OCI-LY7 (cell line): ENCODE measurements at regions not wholly inside any gene's neighbourhood (a gene's known extent, or its start where the extent isn't known, plus 50 kb on each side); places are given as distances from the start of the nearest gene placed in this dataset.

Experiments
- BruUV-seq: library from RNA; stranded (reverse); fragments of 400-500 nt; replicated peaks from 2 replicates; lab custom pipeline; 2021; lab: Mats Ljungman, UMichigan
- CTCF ChIA-PET: fragments of 300-600 bp; sonication (Branson Sonifier 250); formaldehyde crosslinking; loops from one replicate; lab custom pipeline; 2022; ENCODE audit warnings: antibody characterized with exemption; ENCODE audit not compliant: unreplicated experiment; lab: Charles Lee
- POLR2A ChIA-PET: fragments of 300-600 bp; sonication (Branson Sonifier 250); formaldehyde crosslinking; loops from one replicate; lab custom pipeline; 2022; ENCODE audit warnings: antibody characterized with exemption; lab: Charles Lee
- DNase-seq: peaks from one replicate; pipeline ENCODE4 v3.0.0-alpha.2; 2015; ENCODE audit warnings: low spot score
- H2AFZ ChIP-seq: fragments of 200-600 bp; sonication (generic), shearing (Covaris generic); 2 replicates; pipeline ENCODE4 v1.6.1; 2014; ENCODE audit warnings: mild to moderate bottlenecking, antibody characterized with exemption, low read length, moderate library complexity
- H3K27ac ChIP-seq: fragments of 200-600 bp; sonication (generic); 2 replicates; pipeline ENCODE4 v1.5.1; 2014; ENCODE audit warnings: mixed run types, low read depth, mild to moderate bottlenecking, moderate library complexity, low read length, inconsistent platforms; ENCODE audit not compliant: poor library complexity, severe bottlenecking
- H3K36me3 ChIP-seq: fragments of 200-600 bp; sonication (generic); 2 replicates; pipeline ENCODE4 v1.6.1; 2014; ENCODE audit warnings: mild to moderate bottlenecking, antibody characterized with exemption, low read length, moderate library complexity, mixed read lengths; ENCODE audit not compliant: insufficient read depth
- H3K4me1 ChIP-seq: fragments of 200-600 bp; sonication (generic); 2 replicates; pipeline ENCODE4 v1.5.1; 2014; ENCODE audit warnings: mild to moderate bottlenecking, low read length; ENCODE audit not compliant: insufficient read depth, poor library complexity, severe bottlenecking
- H3K4me2 ChIP-seq: fragments of 200-600 bp; sonication (generic); 2 replicates; pipeline ENCODE4 v1.6.1; 2014; ENCODE audit warnings: mild to moderate bottlenecking, low read length
- H3K4me3 ChIP-seq: fragments of 200-600 bp; sonication (generic); 2 replicates; pipeline ENCODE4 v1.5.1; 2014; ENCODE audit warnings: mild to moderate bottlenecking, low read depth, low read length; ENCODE audit not compliant: poor library complexity, severe bottlenecking
- H3K79me2 ChIP-seq: fragments of 200-600 bp; sonication (generic); 2 replicates; pipeline ENCODE4 v1.6.1; 2016; ENCODE audit warnings: low read depth, mild to moderate bottlenecking, low read length, moderate library complexity, mixed read lengths; ENCODE audit not compliant: insufficient read depth
- H3K9me2 ChIP-seq: fragments of 200-600 bp; sonication (generic); 2 replicates; pipeline ENCODE4 v1.6.1; 2016; ENCODE audit warnings: mild to moderate bottlenecking, low read length, mixed read lengths; ENCODE audit not compliant: insufficient read depth
- H3K9me3 ChIP-seq: fragments of 200-600 bp; sonication (generic); 2 replicates; pipeline ENCODE4 v1.6.1; 2014; ENCODE audit warnings: mild to moderate bottlenecking, mixed run types, low read length, mixed read lengths
- H4K20me1 ChIP-seq: fragments of 200-600 bp; sonication (generic); 2 replicates; pipeline ENCODE4 v1.6.1; 2014; ENCODE audit warnings: mild to moderate bottlenecking, antibody characterized with exemption, low read length, moderate library complexity, mixed read lengths; ENCODE audit not compliant: insufficient read depth
- EZH2phosphoT487 ChIP-seq: fragments of 200-600 bp; sonication (generic); IDR thresholded peaks from 2 replicates; pipeline ENCODE4 v1.6.1; 2018; ENCODE audit warnings: low read depth, borderline replicate concordance, mild to moderate bottlenecking, mixed run types, antibody characterized with exemption, low read length, moderate library complexity, mixed read lengths
- intact Hi-C: fragments of 100-400 bp; cut with micrococcal nuclease; formaldehyde crosslinking; loops from one replicate; pipeline ENCODE4 v1.10.0; 2022; ENCODE audit not compliant: unreplicated experiment
- TF ChIP-seq, protein P1 (sequence below): fragments of 200-600 bp; sonication (generic); conservative IDR thresholded peaks from 2 replicates; pipeline ENCODE4 v1.5.1; 2014; ENCODE audit warnings: mild to moderate bottlenecking, antibody characterized with exemption, low read length, moderate library complexity, mixed read lengths

DNA sequence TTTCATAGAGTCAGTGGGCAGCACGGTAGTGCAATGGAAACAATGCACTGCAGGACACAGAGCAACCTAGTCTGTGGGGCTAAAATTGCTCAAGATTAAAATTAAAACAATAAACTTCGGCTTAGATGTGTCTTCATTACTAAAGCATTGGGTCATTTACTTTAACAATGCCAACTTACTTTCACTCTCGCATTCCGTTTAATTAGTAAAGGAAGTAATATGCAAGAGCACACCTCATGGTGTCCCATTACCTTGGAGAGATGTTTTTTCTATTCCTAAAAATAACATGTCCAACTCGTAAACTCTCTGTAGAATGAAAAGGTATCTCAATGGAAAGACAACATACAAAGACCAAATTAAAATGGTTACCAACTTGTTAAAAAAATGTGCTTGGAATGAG, 738.4 kb downstream of the PCDH17 start:
- CTCF ChIA-PET = no interaction called here
- Histone ChIP-seq H4K20me1 (no peaks in the 10 kb centered on the region), H3K9me2 (no peaks in the 10 kb centered on the region), H3K9me3 (no peaks in the 10 kb centered on the region), H3K4me3 (no peak overlapping the region), H3K4me2 (no peak overlapping the region), H3K4me1 (no peaks in the 10 kb centered on the region), H3K36me3 (no peaks in the 10 kb centered on the region), H2AFZ (no peak overlapping the region), H3K79me2 (no peaks in the 10 kb centered on the region), H3K27ac (no peak overlapping the region)
- DNase-seq = no peak
- intact Hi-C loops = no loop called here
- POLR2A ChIA-PET = no interaction called here
- TF ChIP-seq, protein P1, sequence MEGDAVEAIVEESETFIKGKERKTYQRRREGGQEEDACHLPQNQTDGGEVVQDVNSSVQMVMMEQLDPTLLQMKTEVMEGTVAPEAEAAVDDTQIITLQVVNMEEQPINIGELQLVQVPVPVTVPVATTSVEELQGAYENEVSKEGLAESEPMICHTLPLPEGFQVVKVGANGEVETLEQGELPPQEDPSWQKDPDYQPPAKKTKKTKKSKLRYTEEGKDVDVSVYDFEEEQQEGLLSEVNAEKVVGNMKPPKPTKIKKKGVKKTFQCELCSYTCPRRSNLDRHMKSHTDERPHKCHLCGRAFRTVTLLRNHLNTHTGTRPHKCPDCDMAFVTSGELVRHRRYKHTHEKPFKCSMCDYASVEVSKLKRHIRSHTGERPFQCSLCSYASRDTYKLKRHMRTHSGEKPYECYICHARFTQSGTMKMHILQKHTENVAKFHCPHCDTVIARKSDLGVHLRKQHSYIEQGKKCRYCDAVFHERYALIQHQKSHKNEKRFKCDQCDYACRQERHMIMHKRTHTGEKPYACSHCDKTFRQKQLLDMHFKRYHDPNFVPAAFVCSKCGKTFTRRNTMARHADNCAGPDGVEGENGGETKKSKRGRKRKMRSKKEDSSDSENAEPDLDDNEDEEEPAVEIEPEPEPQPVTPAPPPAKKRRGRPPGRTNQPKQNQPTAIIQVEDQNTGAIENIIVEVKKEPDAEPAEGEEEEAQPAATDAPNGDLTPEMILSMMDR = no peak
- no peak for TF ChIP-seq EZH2phosphoT487
- no TSS peak for BruUV-seq

DNA sequence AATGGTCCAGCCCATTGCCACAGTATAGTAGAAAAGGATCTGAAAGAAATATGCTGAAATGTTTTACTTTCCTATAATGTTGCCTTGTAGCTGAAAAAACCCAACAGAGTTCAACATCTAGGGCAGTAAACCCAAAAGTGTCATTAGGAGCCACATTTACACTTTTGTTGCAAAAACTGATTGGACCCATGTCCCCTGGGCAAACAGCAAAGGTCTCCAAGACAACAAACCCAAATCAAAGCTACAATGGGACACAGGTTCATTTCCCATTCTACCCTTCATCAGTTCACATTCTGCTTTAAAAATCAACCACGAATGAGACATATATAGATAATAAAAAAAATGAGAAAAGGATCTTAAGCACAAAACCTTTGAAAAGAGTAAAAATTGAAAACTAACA, 744.8 kb downstream of the PCDH17 start:
- Histone ChIP-seq H3K79me2 (no peaks in the 10 kb centered on the region), H3K4me3 (no peak overlapping the region), H4K20me1 (no peaks in the 10 kb centered on the region), H3K36me3 (no peaks in the 10 kb centered on the region), H3K4me1 (no peaks in the 10 kb centered on the region), H3K27ac (no peak overlapping the region), H3K4me2 (no peak overlapping the region), H3K9me2 (no peaks in the 10 kb centered on the region), H3K9me3 (no peaks in the 10 kb centered on the region), H2AFZ (no peak overlapping the region)
- no TSS peak for BruUV-seq
- TF ChIP-seq EZH2phosphoT487 = no peak
- TF ChIP-seq, protein P1 = no peak
- POLR2A ChIA-PET = no interaction called here
- intact Hi-C loops = no loop called here
- no peak for DNase-seq
- CTCF ChIA-PET = no interaction called here

DNA sequence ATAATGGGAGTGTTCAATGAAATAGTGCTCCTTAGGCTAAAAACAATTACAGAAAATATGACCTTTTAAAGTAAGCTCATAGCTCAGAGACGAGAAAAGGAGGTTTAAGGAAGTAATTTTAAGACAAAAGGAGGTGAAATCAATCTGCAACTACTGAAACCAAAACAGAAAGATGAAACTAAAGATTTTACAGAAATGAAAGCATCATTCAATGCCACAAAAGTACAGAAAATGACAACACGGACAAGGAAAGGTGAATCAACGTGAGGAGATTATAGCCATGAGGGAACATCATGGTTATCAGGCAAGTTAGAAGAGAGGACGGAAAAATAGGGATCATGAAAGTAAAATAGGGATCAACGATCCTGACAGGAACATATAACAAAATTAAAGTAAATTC, 745.2 kb downstream of the PCDH17 start:
- Histone ChIP-seq H3K36me3 (no peaks in the 10 kb centered on the region), H3K9me3 (no peaks in the 10 kb centered on the region), H2AFZ (no peak overlapping the region), H3K79me2 (no peaks in the 10 kb centered on the region), H3K4me3 (no peak overlapping the region), H3K4me2 (no peak overlapping the region), H3K9me2 (no peaks in the 10 kb centered on the region), H3K27ac (no peak overlapping the region), H3K4me1 (no peaks in the 10 kb centered on the region), H4K20me1 (no peaks in the 10 kb centered on the region)
- DNase-seq = no peak
- intact Hi-C loops = no loop called here
- ChIA-PET CTCF (no interaction called here), POLR2A (no interaction called here)
- no TSS peak for BruUV-seq
- no peak for TF ChIP-seq EZH2phosphoT487
- TF ChIP-seq, protein P1 = no peak
